GM21786 (cell line): ENCODE measurements at regions not wholly inside any gene's neighbourhood (a gene's known extent, or its start where the extent isn't known, plus 50 kb on each side); places are given as distances from the start of the nearest gene placed in this dataset.
"Not testable (repeated sequence)": the region's sequence is repeated elsewhere in the genome, so short reads cannot be mapped to it uniquely, and the experiment has no call there.

ENCODE experiments used
- ATAC-seq: cut with Tn5 transposase; IDR thresholded peaks from one replicate; pipeline ENCODE4 v1.9.1; 2021; ENCODE audit not compliant: unreplicated experiment

DNA sequence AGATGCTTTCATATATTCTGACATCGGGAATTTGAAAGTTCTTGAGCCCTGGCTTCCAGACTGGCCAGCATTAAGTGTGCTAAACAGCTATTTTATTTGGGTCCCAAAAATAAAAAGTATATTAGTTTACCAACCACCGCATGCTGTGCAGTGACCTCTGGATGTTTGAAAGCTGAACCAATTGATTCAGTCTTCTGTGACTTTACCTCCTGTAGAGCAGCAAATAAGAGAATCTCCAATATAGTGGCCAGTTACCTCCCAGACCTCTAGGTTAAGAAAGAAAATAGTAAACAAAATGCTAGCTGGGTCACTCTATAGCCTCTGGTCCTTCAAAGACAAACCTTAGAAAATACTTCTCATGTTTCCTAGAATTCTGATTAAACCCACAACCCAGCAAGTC, 424.6 kb upstream of the NFE2L3 start:
- ATAC-seq, result no peak

DNA sequence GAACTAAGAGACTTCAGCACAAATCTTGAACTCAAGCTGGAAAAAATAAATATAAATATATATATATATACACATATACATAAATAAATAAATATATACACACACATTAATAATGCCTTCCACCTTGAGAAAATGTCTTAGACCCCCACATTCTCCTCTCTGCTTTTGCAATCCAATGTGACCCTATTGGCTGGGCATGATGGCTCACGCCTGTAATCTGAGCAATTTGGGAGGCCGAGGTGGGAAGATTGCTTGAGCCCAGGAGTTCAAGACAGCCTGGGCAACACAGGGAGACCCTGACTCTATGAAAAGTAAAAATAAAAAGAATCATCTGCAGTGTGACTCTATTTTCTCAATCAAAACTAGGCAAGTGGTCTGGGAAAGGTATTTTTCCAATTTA, 424.1 kb upstream of the NFE2L3 start:
- no peak for ATAC-seq

DNA sequence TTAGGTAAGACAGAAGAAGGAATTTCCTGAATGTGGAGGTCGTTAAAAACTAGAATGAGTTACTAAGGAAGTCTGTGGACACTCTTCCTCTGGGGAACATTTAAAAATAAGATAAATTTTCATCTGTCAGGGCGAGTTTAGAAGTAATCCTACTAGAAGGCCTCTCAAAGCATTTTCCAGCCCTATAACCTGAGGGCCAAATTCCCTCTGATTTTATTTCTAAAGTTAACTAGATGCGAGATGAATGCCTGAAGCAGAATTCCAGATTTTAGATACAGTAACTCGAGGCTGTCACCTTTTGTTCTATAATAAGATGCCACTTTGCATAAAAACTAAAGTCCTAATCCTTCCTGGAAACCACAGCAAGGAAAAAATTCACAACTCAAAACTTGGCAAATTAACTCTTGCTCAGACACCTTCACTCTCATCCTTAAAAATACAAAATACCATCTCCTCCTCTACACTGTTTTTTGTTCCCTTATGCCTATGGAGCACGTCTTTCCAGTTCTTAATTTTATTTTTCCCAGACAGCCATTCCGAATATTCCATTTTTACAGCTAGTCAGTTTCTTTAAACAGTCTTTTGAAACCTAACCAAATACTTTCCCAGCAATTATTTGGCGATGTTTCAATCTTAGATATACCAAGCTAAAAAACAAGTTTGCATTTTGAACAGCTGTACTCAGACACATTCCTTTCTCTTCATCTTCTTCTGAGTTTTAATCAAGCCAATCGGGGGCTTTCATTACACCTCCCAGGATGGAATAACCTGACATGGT, 420.7 kb upstream of the NFE2L3 start:
- ATAC-seq, result no peak

DNA sequence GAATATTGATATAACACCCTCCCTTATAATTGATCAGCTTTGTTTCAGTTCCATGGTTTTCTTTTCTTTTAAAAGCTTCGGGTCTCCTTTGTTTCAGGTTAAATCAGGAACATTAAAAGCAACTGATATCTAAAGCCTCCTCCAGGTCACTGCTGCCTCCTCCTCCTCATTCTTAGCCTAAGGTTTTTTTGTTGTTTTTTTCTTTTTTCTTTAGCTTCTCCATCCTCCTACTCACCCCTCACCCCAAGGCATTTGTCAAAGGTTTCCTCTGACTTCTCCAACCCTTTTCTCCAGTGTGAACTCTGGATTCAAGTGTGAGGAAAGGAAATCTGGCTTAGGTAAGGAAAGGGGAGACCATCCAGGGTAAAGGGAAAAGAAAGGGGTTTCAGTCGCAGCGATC, 420.2 kb upstream of the NFE2L3 start:
- no peak for ATAC-seq

DNA sequence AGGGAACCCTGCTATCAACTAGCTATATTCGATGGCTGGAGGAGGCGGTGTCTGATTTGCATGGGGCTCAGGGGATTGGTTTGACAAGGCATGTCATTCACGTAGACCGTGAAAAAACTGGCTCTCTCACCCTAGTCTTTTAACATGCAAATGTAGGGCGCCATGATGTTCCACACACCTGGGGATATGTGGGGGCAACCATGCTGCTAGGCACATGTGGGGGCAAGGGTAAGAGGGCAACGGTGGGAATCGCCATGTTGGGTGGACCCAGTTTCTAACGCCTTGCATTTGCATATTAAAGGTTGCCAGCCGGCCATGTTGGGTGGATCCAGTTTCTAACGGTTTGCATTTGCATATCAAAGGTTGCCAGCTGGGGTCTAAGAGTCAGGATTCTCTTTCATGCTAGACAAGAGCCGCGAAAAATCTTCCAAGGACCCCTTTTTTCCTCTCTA, 419.2 kb upstream of the NFE2L3 start:
- ATAC-seq, result no peak

DNA sequence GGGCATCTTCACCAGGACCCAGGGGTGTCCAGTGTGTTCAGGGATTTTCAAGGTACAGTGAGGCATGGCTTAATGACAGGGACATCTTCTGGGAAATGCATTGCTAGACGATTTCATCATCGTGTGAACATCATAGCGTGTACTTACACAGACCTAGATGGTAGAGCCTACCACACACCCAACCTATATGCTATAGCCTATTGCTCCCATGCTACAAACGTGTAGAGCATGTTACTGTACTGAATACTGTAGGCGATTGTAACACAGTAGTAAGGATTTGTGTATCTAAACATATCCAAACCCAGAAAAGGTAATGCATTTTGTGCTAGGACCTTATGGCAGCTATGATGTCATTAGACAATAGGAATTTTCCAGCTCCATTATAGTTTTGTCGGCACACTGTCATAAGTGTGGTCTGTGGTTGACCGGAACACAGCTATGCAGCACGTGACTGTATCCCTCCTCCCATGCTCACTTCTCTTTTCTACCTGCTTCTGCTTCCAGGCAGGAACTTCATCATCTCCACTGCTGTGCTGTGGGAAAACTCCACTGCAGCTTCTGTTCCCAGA, 416.2 kb upstream of the NFE2L3 start:
- ATAC-seq, result no peak

DNA sequence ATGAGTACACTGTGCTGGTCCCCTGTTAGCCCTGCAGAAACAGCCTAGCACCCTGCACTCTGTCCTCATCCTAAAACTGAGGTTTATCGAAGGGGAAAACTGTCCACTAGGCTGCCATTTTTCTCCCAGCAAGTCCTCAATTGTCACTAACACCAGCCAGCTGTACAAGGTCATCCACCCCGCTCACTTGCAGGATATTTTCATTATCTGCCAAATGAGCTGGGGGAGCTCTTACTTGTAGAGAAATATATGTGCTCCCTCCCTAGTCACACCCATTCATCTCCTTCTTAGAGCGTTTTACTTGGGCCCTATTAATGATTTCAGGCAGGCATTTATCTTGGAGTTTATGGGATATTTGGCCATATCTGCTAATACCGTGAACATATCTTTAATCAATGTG, 413.5 kb upstream of the NFE2L3 start:
- no peak for ATAC-seq

DNA sequence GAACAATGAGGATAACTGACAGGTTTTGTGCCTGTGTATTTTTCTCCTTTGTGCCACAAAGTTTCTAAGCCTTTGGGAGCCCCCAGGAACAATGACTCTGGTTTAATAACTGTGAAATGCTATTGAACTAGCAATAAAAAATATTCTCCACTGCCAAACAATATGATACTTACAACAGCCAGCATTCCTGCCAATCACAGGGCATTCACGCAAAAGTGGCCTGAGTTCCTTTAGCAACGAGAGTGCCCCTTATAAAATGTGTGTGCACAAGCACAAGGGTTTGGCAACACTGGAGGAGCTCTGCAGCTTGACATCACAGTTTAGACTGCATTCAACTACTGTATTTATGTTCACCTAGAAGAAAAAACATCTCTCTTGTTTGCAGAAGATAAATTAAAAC, 412.9 kb upstream of the NFE2L3 start:
- ATAC-seq, result no peak

DNA sequence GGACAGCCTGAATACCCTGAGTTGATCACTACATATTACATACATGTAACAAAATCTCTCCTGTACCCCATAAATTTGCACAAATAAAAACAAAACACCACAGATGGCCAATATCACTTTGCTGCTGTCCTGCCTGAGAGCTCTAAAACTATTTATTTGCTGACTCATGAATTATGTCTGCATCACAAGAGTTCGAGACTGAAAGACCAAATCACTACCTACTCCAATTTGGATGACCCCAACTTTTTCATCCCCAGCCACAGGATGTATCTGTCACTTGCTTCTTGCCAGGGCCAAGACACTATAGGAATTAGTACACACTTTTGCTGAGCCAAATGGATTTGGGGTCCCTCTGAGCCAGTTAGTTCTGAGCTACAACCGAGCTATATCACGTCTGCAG, 409.7 kb upstream of the NFE2L3 start:
- ATAC-seq, result no peak

DNA sequence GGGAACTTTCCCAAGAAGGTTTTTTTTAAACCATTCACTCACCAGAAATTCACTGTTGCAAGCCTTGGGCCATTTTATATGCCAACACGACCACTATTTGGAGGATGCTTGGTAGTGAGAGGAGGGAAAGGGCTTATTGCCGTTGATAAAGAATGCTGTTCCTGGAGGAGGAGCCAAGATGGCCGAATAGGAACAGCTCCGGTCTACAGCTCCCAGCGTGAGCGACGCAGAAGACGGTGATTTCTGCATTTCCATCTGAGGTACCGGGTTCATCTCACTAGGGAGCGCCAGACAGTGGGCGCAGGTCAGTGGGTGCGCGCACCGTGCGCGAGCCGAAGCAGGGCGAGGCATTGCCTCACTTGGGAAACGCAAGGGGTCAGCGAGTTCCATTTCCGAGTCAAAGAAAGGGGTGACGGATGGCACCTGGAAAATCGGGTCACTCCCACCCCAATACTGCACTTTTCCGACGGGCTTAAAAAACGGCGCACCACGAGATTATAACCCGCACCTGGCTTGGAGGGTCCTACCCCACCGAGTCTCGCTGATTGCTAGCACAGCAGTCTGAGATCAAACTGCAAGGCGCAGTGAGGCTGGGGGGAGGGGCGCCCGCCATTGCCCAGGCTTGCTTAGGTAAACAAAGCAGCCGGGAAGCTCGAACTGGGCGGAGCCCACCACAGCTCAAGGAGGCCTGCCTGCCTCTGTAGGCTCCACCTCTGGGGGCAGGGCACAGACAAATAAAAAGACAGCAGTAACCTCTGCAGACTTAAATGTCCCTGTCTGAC, 408.1 kb upstream of the NFE2L3 start:
- not testable (repeated sequence) for ATAC-seq

DNA sequence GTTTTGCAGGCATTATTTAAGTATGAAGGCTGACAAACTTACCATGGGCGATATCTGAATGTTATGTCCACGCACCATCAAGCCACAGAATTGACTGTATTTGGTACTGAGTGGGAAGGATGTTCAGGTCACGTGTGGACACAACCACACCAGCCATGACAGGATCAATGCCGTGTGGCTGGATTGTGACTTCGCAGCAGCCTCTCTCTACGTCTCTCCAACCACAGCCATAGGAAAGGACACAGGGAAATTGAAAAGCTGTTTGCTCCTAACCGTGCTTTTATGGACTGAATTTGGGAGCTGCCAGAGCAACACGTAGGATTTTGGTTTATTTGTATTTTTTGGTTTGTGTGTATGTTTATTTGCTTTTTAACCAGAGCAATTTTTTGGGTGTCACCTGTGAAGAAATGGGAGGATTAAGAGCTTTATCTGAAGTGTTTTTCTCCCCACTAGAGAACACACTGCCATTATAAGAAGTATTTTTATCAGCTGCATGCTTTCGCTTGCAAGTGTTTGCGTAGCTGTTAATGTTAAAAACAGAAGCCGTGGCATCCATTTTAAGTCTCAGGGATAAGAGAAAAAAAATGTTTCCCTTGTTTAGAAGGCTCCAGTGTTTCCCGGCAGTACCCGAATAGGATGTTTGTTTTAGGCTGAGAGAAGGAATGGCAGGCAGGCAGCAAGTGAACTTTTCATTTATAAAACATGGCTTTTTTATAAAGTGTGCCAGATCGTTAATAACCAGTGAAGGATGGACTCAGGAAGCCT, 401.1 kb upstream of the NFE2L3 start:
- no peak for ATAC-seq

DNA sequence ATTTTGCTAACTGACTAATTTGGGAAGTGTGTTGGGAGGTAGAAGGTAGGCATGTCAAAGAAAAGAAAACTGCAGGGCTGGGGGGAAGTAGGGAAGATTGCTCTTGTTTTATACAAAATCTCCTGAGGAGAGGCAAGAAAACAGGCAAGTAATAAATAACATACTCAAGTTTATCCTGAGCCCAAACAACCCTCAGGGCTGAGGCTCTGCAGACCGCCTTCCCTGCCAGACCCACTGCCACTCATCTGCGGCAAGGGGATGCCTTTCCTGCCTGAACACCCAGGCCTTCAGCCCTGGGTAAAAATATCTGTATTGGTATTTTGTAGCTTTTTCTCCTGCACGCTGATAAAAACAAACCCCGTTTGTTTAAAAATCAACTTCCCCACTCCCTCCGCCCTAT, 399.8 kb upstream of the NFE2L3 start:
- no peak for ATAC-seq

DNA sequence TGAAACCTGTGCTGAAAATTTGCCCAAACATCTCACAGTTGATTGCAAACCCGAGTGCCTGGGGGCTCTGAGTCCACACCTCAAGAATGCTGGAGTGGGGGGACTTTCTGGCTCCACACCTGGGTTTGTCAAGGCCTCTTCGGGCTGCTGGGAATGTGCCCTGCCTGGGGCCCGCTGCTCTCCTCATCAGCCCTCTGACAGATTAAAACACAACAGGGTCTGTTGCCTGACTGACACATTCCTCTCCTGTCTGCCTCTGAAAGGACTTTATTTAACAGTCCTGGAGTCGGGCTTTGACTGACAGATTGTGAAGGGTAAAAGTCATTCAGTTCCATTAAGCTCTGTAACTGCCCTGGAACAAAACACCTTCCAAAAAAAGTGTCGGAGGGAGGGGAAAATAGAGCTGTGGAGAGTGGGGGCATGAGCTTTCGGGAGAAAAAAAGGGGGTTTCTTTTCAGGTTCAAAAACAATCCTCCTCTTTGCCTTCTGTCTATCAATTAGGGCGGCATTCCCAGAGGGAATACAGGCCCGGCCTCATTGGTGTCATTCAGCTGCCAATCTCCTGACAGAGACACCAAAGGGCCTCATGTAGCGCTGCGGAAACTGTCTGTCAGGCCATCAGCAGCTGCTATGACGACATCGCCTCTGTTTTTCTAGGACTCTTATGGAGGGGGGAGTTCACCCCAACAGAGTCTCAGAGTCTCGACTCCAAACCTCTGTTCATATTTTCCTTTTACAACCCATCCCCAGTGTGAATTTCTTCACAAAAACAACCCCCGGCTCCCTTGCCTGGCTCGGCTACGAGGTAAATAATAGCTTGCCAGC, 398.8 kb upstream of the NFE2L3 start:
- no peak for ATAC-seq

DNA sequence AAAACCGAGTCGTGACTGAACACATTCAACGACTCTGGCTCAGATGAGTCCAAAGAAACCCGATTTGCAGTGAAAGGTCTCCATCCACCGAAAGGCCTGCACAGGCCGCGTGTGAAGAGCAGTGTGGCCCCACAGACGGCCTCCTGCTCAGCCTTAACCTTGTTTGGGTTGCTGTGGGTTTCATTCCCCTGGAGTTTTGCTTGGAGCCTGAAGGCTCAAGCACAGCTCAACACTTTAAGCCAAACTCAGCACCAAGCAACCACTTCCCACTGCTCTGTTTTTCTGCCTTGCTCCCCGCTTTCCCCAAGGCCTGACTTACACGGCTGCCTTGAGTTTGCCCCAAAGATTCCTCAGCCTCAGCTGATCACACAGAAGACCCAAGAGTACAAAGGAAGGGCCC, 398.2 kb upstream of the NFE2L3 start:
- ATAC-seq, result no peak

DNA sequence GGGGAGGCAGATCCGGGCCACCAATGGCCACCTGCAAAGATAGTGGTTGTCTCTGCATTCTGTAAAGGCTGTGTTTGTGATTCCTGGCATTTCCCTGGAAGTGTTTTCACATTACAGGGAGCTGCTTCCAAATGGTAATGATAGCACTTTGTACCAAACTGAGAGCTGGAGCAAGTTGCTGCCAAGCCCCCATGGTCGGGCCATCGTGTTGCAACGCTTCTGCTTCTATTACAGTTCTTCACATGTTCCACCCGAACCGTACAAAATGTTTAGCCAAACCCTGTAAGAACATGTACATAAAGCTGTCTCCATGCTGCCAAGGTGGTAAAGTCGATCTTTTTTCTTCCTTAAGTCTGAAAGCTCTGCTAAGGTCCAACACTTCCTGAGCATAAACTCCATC, 397.7 kb upstream of the NFE2L3 start:
- no peak for ATAC-seq

DNA sequence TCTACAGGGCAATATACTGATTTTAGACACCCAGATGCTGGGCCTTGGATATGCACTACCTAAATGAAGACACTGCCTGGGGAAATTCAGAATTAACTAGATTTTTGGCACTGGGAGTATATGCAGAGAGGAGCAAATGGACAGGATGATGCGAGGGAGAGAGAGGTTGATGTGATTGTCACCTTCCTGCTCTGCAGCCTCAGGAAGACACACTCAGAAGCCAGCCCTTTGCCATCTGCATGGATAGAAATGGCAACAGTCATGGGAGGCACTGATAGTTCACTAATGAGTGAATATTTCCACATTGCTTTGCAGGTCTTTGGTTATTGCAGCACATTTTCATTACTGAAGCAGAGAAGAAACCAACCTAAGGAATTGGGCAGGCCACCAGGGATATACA, 397.2 kb upstream of the NFE2L3 start:
- no peak for ATAC-seq

DNA sequence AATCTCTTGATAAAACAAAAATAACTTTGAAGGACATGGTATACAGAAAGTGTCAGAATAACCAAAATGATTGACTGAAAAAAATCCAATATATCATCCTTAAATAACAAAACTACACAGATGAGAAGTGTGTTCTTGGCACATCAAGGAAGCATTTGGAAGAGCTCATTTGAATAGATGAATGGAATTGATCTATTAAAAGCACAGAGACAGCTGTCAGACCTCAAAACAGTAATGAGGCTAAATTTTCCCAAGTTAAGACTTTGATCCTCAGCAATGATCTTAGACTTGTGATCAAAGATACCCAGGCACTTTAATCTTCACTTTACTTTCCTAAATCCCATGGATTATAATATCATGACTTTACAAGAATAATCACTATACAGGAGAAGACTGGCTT, 395.4 kb upstream of the NFE2L3 start:
- ATAC-seq, result no peak

DNA sequence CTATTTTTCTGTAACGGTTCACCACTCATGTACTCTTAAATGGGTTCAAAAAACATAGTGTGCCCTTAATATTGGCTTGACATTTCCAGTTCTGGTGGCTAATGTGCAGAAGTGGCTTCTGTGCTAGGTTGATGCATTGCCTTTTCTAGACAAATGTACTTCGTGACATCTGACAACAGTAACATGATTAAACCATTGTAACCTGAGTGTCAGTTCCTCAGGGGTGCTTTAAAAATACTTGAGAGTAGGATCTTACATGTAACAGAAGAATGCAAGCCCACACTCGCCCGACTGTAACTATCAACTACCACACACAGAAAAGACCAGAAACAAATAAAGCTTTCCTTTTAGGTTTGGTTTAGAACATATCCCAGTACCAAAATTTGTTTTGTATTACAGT, 393.4 kb upstream of the NFE2L3 start:
- ATAC-seq, result no peak

DNA sequence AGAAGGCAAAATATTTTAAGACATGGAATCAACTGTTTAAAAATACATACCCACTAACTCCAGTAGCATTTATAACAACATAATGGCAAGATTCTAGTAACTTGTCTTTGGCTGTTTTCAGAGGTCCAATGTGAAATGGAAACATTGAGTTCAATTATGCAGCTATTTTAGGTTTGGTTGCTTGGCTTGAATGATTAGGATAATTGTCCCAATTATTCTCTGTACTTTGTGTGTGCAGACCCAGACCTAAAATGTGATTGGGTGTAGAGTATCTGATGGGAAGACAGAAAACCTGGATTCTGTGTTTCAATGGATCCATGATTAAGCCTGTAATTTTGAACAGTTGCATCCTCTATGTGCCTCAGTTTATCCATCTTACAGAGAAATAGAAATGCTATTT, 392.7 kb upstream of the NFE2L3 start:
- no peak for ATAC-seq

DNA sequence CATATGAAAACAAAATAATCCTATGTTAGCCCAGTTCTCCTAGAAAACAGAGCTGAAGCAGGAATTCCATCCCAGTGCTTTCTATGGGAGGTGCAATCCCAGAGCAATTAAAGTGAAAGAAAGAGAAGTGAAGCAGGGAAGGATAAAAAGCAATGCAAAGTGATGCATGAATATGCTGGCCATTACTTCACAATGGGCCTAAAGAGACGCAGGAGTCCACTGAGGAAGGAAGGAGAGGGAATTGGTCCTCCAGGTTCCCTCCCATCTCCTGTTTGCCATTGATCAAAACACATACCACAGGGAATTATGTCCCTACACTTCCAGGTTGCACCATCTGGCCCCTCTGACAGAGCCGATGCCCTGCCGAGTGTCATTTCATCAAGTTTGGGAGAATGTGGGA, 392.2 kb upstream of the NFE2L3 start:
- ATAC-seq, result no peak
